Prostate gland (tissue), 2 donors: ENCODE measurements at regions not wholly inside any gene's neighbourhood (a gene's known extent, or its start where the extent isn't known, plus 50 kb on each side); places are given as distances from the start of the nearest gene placed in this dataset.

Source experiments
- CTCF ChIP-seq, 4 experiments: fragments of 200-600 bp in 2 of 4; fragments of 450-650 bp in 2 of 4; sonication (generic) in 2 of 4; IDR thresholded peaks; 1 replicate in 3 of 4; 2 replicates in 1 of 4; pipeline ENCODE4 v1.5.1; 2016 to 2019; ENCODE audit warnings: antibody characterized with exemption in 4 of 4, mild to moderate bottlenecking in 2 of 4, moderate library complexity in 2 of 4
- POLR2A ChIP-seq: fragments of 450-650 bp; IDR thresholded peaks from one replicate; pipeline ENCODE4 v1.6.1; 2016; ENCODE audit warnings: antibody characterized with exemption, mild to moderate bottlenecking
- POLR2AphosphoS5 ChIP-seq: sonication (generic); formaldehyde crosslinking; IDR thresholded peaks from one replicate; pipeline ENCODE4 v1.6.1; 2017; ENCODE audit warnings: antibody characterized with exemption

DNA sequence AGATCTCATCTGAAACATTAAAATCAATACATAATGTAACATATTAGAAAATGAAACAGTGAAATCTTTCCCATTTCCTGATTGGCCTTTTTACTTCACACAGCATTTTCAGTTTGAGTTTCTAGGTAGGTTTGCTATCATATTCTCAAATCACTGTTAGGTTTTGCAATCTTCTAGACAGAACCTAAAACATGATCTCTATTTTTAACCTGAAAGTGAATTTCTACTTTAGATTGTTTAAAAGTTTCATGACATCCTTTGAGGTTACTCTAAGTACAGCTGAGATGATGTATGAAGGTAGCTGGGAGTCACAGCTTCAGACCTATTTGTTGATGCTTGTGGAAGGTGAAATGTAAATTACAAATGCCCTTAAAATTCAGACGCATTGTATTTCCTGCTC is 118.4 kb upstream of the GPR149 start:
- no peak for TF ChIP-seq POLR2A
- TF ChIP-seq CTCF (IDR thresholded peaks at IDR 0.05) = no peak
- no peak for TF ChIP-seq POLR2AphosphoS5
